Body of pancreas (tissue), 4 donors: ENCODE measurements at regions not wholly inside any gene's neighbourhood (a gene's known extent, or its start where the extent isn't known, plus 50 kb on each side); places are given as distances from the start of the nearest gene placed in this dataset.

Experiments used
- POLR2A ChIP-seq, 3 donors: fragments of 450-650 bp; IDR thresholded peaks; one replicate each; pipeline ENCODE4 v1.6.1; 2016; ENCODE audit warnings: antibody characterized with exemption in 3 of 3, mild to moderate bottlenecking in 2 of 3
- TF ChIP-seq, protein P1 (sequence below), 7 experiments: fragments of 450-650 bp in 4 of 7; fragments of 200-600 bp in 3 of 7; sonication (generic) in 3 of 7; IDR thresholded peaks; one replicate each; pipeline ENCODE4 v1.5.1; 2016 to 2019; ENCODE audit warnings: antibody characterized with exemption in 7 of 7

DNA sequence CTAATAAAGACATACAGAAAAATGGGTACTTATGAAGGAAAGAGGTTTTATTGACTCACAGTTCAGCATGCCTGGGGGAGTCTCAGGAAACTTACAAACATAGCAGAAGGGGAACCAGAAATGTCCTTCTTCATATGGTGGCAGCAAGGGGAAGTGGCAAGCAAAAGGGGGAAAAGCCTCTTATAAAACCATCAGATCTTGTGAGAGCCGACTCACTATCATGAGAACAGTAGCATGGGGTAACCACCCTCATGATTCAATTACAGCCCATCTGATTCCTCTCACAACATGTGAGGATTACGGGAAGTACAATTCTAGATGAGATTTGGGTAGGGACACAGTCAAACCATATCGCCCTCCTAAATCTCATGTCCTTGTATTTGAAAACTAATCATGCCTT lies 1305.4 kb upstream of the SORCS1 start:
- no peak for TF ChIP-seq POLR2A (IDR thresholded peaks at IDR 0.05)
- TF ChIP-seq, protein P1, sequence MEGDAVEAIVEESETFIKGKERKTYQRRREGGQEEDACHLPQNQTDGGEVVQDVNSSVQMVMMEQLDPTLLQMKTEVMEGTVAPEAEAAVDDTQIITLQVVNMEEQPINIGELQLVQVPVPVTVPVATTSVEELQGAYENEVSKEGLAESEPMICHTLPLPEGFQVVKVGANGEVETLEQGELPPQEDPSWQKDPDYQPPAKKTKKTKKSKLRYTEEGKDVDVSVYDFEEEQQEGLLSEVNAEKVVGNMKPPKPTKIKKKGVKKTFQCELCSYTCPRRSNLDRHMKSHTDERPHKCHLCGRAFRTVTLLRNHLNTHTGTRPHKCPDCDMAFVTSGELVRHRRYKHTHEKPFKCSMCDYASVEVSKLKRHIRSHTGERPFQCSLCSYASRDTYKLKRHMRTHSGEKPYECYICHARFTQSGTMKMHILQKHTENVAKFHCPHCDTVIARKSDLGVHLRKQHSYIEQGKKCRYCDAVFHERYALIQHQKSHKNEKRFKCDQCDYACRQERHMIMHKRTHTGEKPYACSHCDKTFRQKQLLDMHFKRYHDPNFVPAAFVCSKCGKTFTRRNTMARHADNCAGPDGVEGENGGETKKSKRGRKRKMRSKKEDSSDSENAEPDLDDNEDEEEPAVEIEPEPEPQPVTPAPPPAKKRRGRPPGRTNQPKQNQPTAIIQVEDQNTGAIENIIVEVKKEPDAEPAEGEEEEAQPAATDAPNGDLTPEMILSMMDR (IDR thresholded peaks at IDR 0.05), result no peak
